HEK293T (cell line): ENCODE measurements at regions not wholly inside any gene's neighbourhood (a gene's known extent, or its start where the extent isn't known, plus 50 kb on each side); places are given as distances from the start of the nearest gene placed in this dataset.

Experiments
- CTCF ChIA-PET: fragments of 350-600 bp; formaldehyde crosslinking; extraction: SDS; loops from one replicate; lab custom pipeline; 2021; ENCODE audit warnings: antibody characterized with exemption, inconsistent platforms; lab: Yijun Ruan, JAX
- POLR2A ChIA-PET: fragments of 350-600 bp; formaldehyde crosslinking; extraction: SDS; loops from one replicate; lab custom pipeline; 2020; ENCODE audit warnings: antibody characterized with exemption, inconsistent platforms; lab: Yijun Ruan, JAX
- DNase-seq: peaks from one replicate; pipeline ENCODE4 v3.0.0; 2012; ENCODE audit warnings: mixed read lengths; ENCODE audit errors: extremely low spot score
- ARNT ChIP-seq: fragments of 450-650 bp; IDR thresholded peaks from 2 replicates; pipeline ENCODE4 v1.6.1; 2017; ENCODE audit warnings: mild to moderate bottlenecking
- BHLHE40 ChIP-seq: fragments of 450-650 bp; IDR thresholded peaks from 2 replicates; pipeline ENCODE4 v1.6.1; 2016; ENCODE audit warnings: mild to moderate bottlenecking, moderate library complexity, borderline replicate concordance
- CTBP1 ChIP-seq: fragments of 450-650 bp; IDR thresholded peaks from 2 replicates; pipeline ENCODE4 v1.6.1; 2016; ENCODE audit warnings: borderline replicate concordance
- ELF4 ChIP-seq: fragments of 450-650 bp; IDR thresholded peaks from 2 replicates; pipeline ENCODE4 v1.6.1; 2017; ENCODE audit warnings: antibody characterized with exemption
- FOXA1 ChIP-seq: fragments of 450-650 bp; IDR thresholded peaks from 2 replicates; pipeline ENCODE4 v1.6.1; 2016; ENCODE audit warnings: mild to moderate bottlenecking
- FOXK2 ChIP-seq: fragments of 450-650 bp; IDR thresholded peaks from 2 replicates; pipeline ENCODE4 v1.6.1; 2016; ENCODE audit warnings: mild to moderate bottlenecking
- FOXM1 ChIP-seq: fragments of 450-650 bp; IDR thresholded peaks from 2 replicates; pipeline ENCODE4 v1.6.1; 2017; ENCODE audit warnings: mild to moderate bottlenecking, borderline replicate concordance
- HDGF ChIP-seq: fragments of 450-650 bp; IDR thresholded peaks from 2 replicates; pipeline ENCODE4 v1.6.1; 2017; ENCODE audit warnings: antibody characterized with exemption, borderline replicate concordance
- L3MBTL2 ChIP-seq: fragments of 450-650 bp; conservative IDR thresholded peaks from 2 replicates; pipeline ENCODE4 v1.6.1; 2016; ENCODE audit warnings: mild to moderate bottlenecking
- LEF1 ChIP-seq: fragments of 450-650 bp; IDR thresholded peaks from 2 replicates; pipeline ENCODE4 v1.6.1; 2017; ENCODE audit warnings: mild to moderate bottlenecking, borderline replicate concordance
- NFRKB ChIP-seq: fragments of 450-650 bp; IDR thresholded peaks from 2 replicates; pipeline ENCODE4 v1.6.1; 2016; ENCODE audit warnings: mild to moderate bottlenecking, moderate library complexity
- SP1 ChIP-seq: fragments of 450-650 bp; IDR thresholded peaks from 2 replicates; pipeline ENCODE4 v1.6.1; 2017
- SUZ12 ChIP-seq: fragments of 450-650 bp; IDR thresholded peaks from 2 replicates; pipeline ENCODE4 v1.6.1; 2016; ENCODE audit warnings: mild to moderate bottlenecking
- TARDBP ChIP-seq: fragments of 450-650 bp; IDR thresholded peaks from 2 replicates; pipeline ENCODE4 v1.6.1; 2016
- ZNF384 ChIP-seq: fragments of 450-650 bp; IDR thresholded peaks from 2 replicates; pipeline ENCODE4 v1.6.1; 2016
- TF ChIP-seq, protein P1 (sequence below): fragments of 450-650 bp; IDR thresholded peaks from 2 replicates; pipeline ENCODE4 v1.6.1; 2016

DNA sequence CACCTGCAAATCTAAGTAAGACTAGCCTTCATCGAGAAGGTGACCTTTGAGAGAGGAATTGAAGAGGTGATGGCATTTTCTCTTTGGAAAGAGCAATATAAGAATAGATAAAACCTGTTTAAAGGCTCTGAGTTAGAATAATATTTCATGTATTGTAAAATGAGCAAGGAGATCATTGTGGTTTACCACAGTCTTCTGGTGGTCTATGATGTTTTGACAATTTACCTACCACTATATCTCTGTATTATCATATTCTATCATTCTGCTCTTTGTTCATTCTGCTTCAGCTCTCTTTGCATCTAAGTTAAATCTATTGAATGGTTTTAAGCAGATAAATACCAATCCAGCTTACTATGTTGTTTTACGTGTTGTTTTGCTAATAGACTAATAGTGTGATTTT, 982.3 kb downstream of the SI start:
- DNase-seq = no peak
- POLR2A ChIA-PET = no interaction called here
- CTCF ChIA-PET = no interaction called here
- TF ChIP-seq FOXK2 (no peak), LEF1 (no peak), NFRKB (no peak), FOXM1 (no peak), SUZ12 (no peak), CTBP1 (no peak)
- TF ChIP-seq, protein P1, sequence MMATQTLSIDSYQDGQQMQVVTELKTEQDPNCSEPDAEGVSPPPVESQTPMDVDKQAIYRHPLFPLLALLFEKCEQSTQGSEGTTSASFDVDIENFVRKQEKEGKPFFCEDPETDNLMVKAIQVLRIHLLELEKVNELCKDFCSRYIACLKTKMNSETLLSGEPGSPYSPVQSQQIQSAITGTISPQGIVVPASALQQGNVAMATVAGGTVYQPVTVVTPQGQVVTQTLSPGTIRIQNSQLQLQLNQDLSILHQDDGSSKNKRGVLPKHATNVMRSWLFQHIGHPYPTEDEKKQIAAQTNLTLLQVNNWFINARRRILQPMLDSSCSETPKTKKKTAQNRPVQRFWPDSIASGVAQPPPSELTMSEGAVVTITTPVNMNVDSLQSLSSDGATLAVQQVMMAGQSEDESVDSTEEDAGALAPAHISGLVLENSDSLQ = no peak

DNA sequence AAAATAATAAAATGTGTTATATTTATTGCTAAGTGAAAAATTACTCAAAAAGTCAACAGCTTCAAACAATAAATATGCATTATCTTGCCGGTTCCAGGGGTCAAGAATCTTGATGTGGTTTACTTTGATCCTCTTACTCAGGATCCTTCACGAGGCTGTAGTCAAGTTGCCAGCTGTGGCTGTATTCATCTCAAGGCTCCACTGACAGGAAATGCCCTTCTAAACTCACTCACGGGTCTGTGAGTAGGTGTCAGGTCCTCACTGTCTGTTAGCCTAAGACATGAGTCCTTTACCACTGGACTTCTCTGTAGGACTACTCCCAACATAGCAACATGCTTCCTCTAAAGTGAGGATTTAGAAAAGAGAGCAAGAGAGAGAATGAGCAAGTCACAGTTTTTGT, 983.0 kb downstream of the SI start:
- DNase-seq = no peak
- TF ChIP-seq LEF1 = no peak
- no peak for TF ChIP-seq CTBP1
- POLR2A ChIA-PET = no interaction called here
- CTCF ChIA-PET = no interaction called here

DNA sequence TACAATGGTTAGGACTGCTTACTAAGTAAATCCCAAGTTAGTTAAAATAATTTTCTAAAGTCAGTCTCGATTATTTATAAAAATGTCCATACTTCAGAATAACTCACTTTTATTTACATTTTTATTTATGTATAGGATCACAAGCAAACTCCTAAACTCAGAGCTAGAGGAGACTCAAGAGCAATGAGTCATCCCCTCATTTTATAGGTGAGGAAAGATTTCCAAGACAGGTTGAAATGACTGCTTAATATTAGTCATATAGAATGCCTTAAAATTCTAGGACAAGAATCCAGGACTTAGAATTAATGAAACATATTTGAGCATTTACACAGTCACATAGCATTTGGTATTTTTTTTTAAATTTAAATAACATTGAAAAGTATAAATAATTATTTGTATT, 983.8 kb downstream of the SI start:
- no peak for DNase-seq
- TF ChIP-seq BHLHE40 (no peak), FOXK2 (no peak), FOXA1 (no peak), SUZ12 (no peak), CTBP1 (no peak), ARNT (no peak), NFRKB (no peak), L3MBTL2 (no peak), TARDBP (no peak), FOXM1 (no peak), LEF1 (no peak), SP1 (no peak), HDGF (no peak), ELF4 (no peak), ZNF384 (no peak)
- TF ChIP-seq, protein P1 = no peak
- ChIA-PET POLR2A (no interaction called here), CTCF (no interaction called here)

DNA sequence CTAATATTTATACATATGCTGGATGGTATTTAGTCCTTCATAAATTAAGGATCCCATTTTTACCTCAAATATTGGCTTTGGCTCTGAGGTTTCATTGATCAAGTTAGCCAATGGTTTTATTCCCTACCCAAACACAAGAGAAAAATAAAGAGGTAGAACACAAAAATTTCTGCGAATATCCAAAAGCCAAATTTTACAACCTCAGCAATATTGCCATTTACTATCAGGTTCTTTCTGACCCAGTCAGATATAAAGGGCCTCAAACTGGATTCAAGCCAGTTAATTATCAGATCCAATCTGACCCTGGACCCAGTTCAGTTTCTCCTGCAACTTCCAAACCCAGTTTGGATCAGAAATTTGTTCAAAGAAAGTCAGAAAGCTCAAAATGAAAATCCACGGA, 998.1 kb downstream of the SI start:
- CTCF ChIA-PET = no interaction called here
- DNase-seq = no peak
- TF ChIP-seq HDGF (no peak), TARDBP (no peak), ZNF384 (no peak), FOXM1 (no peak), BHLHE40 (no peak)
- POLR2A ChIA-PET = no interaction called here

DNA sequence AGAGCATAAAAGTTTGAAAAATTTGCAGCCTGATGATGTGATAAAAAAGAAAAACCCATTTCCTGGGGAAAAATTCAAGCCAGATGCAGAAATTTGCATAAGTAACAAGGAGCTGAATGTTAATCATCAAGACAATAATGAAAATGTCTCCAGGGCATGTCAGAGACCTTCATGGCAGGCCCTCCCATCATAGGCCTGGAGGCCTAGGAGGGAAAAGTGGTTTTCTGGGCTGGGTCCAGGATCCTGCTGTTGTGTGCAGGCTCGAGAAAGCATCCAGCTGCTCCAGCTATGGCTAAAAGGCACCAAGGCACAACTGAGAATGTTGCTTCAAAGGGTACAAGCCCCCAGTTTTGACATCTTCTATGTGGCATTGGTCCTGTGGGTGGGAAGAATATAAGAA, 1014.0 kb downstream of the SI start:
- TF ChIP-seq L3MBTL2 (no peak), TARDBP (no peak), NFRKB (no peak), FOXK2 (no peak), SUZ12 (no peak), ZNF384 (no peak), ARNT (no peak), FOXA1 (no peak), FOXM1 (no peak), ELF4 (no peak), HDGF (no peak)
- TF ChIP-seq, protein P1 = no peak
- ChIA-PET POLR2A (no interaction called here), CTCF (no interaction called here)
- DNase-seq = no peak

DNA sequence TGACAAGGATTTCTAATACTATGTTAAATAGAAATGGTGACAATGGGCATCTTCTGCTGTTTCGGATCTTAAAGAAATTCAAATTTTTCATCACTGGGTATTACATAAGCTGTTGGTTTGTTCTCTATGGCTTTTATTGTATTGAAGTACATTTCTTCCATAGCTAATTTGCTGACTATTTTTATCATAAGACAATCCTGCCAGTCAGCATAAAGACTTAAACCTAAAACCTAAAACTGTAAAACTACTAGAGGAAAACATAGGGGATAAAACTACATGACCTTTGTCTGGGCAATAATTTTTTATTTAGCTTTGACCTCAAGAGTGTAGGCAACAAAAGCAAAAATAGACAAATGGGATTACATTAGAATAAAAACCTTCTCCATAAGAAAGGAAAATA, 1017.4 kb downstream of the SI start:
- POLR2A ChIA-PET = no interaction called here
- no peak for DNase-seq
- TF ChIP-seq FOXK2 = no peak
- no peak for TF ChIP-seq FOXM1
- no peak for TF ChIP-seq TARDBP
- TF ChIP-seq SUZ12 = no peak
- TF ChIP-seq BHLHE40 = no peak
- TF ChIP-seq, protein P1 = no peak
- TF ChIP-seq HDGF = no peak
- no peak for TF ChIP-seq LEF1
- no peak for TF ChIP-seq ZNF384
- TF ChIP-seq L3MBTL2 = no peak
- TF ChIP-seq ARNT = no peak
- no peak for TF ChIP-seq NFRKB
- TF ChIP-seq CTBP1 = no peak
- TF ChIP-seq SP1 = no peak
- no peak for TF ChIP-seq ELF4
- no peak for TF ChIP-seq FOXA1
- CTCF ChIA-PET = no interaction called here
